ENCODE measurements at regions not wholly inside any gene's neighbourhood (a gene's known extent, or its start where the extent isn't known, plus 50 kb on each side); places are given as distances from the start of the nearest gene placed in this dataset.

DNA sequence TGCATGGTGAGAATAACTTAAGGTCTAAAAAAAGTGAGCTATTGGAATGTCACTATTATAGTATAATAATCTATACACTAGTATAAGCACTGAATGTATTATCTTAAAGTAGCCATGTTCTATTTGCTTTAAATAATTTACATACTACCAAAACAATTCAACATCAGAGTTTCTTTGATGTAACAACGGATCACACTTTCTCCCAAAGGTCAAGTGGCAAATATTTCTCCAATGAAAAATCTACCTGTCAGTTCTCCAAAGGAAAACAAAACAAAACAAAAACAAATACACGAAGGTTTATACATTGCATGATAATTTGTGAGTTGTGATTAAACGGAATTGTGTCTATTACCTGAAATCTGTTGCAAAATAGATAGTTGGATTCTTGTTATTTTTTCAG, 581.4 kb downstream of the USP25 start:
- DNase-seq = no peak

DNA sequence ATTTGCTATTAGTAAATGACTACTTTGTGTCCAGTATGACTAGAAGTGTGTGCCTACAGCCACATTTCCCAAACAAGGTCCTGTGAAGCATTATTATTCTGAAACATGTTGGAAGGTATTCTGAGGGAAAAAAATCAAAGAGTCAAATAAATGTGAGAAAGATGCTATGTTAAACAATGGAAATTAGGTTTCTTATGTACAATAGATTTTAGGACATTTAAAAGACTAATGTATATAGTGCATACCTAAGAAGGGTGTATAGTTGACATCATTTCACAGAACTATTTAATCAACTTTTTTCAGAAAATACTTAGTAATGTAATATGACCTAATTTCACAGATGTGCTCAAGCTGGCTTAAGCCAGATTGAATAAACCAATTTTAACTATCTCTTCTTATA, 582.5 kb downstream of the USP25 start:
- no peak for DNase-seq

DNA sequence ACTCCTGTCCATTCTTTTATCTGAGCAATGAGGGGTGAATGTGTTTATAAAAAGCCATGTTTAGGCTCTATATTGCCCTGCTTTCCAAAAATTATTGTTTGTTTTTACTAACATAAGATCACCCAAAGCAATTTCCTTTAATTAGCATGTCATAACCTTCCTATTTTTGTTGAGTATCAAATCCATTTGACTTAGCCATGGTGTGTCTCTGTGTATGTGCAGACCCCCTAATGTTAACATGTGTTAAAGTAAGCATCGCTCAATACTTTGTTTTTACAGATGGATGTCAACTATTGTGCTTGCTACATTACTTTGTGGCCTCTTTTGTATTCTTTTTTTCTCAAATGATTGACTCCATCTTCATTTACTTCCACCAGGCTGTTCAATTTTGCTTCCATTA, 585.4 kb downstream of the USP25 start:
- DNase-seq = no peak

DNA sequence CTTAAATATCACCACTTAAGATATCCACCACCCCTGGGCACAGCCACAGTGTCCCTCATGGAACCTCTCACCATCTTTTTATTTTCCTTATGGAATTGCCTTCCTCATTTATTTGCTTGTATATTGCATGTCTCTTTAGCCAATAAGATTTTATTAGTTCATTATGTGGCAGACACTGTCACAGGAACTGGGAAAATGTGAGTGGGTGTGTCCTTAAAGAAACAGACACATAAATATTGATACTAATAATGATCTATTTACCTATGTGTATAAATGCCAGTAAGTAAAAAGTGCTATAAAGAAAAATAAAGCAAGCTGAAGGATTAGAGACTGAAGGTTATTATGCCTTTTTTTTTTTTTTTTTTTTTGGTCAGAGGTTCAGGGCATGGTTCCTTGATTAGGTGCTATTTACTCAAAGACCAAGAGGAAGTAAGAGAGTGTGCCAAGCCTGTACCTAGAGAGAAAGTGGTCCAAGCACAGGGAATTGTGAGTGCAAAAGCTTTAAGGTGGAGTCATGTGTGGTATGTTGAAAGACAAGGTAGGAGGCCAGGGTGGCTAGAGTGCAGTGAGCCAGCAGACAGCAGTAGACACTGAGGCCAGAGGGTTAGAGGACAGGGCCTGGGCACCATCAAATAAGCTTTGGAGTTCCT, 589.0 kb downstream of the USP25 start:
- no peak for DNase-seq

DNA sequence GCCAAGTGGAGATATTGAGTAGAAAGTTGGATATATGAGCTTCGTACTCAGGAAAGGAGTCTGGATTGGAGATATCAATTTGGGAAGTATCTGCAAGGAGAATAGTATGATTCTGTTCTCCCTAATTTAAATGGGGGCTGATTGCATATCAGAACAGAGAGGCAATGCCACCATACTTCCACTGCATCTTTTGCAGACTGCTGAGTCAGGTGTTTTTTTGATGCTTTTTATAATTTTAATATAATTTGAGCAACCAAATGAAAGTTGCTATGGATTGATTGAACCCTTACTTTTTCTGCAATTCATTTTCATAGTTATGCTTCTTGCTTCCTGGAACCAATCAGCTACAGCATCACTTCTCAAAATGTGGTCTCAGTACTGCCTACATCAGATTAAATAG, 590.3 kb downstream of the USP25 start:
- no peak for DNase-seq

DNA sequence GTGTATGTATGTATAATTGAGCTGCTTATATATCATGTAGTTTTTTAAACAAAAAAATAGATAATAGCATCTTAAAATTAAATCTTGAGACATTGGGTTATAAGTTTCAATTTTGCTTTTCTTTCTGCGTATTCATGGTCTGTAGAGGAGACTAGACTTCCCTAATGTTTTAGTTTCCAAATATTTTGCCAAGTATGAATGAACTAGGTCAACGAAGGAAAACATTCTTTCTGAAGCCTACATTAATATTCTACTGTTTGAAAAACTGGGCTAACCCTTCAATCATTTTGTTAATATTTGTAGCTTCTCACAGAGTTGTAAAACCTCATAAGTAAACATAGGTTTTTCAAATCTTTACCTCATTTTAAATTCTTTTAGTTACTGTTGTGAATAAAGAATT, 592.7 kb downstream of the USP25 start:
- DNase-seq = no peak

DNA sequence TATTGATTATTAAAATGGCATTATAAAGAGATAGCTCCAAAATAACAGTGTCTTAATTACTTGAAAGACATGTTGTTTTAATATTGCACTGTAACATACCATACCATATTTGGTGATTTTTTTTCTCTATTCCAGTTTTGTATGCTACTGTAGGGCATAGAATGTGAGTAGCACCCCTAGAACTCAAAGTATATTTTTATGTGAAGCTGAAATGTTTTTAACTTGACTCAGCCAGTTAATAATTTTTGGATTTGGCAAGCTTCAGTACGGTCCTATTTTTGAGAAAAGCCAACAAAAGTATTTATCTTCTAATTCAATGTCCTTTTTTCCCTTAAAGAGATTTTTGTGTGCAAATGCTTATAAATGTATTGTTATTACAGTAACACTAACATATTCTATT, 593.8 kb downstream of the USP25 start:
- DNase-seq = no peak

DNA sequence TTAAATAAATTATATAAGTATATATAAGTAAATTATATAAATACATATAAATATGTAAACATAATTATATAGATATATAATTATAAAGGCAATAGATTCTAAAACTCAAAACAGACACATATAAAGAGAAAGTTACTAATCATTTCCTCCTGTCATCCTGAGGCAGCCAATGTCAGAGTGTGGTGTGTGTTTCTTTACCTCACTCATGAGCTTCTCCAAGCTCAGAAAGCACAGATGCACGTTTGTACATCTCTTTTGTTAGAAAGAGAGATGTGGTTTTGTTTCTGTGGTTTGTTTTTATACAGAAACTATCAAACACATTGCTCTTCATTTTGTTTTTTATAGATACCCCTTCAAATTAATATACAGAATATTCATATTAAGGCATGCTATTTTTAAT, 594.8 kb downstream of the USP25 start:
- no peak for DNase-seq

DNA sequence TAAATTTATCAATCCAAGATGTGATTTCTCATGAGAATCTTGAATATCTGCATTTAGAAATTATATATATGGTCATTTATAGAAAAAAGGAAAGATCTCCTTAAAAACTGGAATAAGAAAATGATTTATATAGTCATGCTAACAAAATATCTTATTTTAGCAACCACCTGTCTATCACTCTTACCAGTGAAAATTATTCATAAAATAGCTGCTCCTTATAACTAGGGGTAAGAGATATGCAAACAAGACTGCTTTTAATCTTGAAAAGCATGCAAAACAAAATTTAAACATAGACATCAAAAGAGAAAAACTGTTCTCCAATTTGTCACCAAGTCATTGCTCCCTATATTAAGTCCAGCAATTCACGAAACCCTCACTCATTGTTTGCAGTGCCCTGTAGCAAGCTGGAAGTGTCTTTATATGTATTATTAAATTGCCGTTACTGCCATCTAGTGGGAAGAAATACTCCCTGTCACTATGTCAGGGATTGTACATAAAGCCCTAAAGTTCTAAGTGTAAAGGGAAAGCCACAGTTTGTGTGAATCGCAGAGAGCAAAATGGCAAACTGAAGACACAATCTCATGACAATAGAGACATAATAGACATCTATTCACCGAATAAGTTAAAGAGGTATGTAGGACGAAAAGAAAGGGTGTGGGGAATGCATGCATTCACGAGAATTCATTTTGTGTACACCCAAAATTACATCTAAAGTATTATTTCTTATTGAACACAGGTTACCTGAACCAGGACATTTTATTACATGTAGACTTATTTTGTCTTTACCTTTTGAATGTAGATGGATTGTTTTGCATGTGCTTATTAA, 600.5 kb downstream of the USP25 start:
- DNase-seq = peak in 1 of 2 donors; percentile 2

DNA sequence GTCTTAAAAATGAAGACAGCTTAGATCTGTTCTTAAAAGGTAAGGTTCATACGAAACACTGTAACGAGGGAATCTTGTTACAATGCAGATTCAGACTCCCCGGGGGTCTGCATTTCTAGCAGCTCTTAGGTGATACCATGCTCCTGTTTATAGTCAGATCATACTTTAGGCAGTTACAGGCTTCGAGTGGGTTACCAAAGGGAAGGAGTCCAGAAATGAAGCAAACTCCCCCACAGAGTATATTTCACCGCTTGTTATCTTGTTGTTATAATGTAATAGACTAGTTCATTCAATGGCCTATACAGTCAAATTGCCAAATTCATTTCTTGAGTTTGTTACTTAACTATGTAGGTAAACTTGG, 601.1 kb downstream of the USP25 start:
- no peak for DNase-seq

DNA sequence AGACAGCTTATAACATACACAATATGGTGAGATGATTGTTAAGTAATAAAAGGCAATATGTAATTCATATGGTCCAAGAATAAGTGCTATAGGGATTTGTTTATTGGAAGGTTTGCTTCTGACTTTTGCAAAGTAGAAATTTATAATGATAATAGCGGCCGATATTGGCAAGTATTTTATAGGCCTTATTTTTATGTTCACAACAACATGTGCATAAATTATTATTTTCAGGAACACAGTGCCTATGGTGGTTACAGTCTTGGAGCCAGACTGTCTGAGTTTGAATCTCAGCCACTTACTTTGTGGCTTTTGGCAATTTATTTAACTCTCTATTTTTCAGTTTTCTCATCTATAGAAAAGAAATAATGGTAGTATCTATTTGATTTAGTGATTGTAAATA, 607.5 kb downstream of the USP25 start:
- DNase-seq = no peak

DNA sequence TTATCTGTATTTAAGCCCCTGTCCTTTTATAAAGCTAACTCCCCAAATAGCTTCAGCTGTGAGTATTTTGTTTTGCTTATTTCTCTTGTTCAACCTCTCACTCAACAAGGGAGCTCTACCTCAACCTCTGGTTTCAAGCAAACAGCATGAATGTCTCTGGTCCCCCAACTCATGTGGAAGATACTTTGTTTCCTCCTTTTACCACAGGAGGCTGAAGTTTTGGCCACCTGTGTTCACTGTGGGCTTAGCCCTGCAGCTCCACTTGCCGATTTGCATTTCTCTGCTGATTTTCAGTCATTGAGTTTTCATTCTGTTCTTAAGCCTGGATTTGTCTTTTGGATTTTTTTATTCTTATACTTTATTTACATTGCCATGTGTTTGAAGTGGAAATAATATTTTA, 613.1 kb downstream of the USP25 start:
- DNase-seq = no peak

DNA sequence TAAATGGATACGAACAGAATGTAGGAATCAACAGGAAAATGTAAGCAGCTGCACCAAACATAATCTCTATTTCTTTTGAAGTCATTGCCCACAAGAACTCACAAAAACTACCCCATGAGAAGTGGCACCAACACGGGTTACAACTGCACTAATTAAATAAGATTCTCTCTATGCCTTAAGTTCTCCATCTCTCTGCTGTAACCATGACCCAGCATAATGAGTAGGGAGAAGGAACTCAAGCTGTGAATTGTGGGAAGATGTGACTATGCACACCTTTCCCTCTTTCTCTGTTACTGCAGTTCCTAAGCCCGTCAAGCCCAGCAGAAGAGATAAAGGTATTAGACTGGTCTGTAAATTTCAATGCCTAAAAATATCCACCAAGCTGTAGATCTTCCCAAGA, 614.0 kb downstream of the USP25 start:
- DNase-seq = no peak

DNA sequence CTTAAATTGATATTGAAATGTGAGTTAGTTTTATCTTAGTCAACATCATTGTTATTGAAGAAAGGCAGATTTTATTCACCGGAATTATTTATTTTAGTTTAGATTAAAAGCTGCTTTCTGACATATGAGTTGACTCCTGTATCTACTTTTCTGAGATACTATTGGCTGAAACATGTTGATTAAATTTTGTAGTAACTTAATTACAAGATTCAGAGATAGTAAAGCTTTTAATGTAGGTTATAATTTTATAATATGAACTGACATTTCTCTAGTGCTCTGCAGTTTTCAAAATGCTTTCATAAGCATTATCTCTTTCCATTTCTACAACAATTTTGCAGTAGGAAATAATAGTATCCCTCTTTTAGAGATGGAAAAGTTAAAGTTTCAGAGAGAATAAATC, 616.0 kb downstream of the USP25 start:
- DNase-seq = no peak

DNA sequence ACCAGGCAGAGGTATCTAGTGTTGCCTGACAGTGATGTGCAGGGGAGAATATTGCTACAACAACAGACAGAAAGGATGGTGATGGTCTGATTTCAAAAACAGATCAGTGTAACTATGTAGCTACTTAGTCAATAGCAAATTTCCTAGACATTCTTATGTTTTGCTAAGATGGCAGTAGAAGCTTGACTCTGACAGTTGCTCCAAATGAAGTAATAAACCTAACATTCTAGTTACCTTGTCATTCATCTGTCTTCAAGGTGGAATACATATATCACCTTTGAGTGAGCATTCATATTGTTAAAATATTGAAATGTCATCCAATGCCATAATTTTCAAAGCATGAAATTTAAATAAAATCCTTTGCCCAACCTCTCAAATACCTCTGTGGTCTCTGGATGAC, 617.4 kb downstream of the USP25 start:
- no peak for DNase-seq

DNA sequence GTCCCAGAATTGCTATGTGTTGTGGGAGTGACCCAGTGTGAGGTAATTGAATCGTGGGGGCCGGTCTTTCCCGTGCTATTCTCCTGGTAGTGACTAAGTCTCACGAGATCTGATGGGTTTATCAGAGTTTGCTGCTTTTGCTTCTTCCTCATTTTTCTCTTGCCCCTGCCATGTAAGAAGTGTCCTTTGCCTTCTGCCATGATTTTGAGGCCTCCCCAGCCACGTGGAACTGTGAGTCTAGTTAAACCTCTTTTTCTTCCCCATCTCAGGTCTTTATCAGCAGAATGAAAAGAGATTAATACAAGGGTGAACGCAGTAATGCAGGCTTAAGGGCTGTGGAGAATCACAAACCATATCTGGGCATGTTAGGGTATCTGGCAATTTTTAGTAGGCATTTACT, 624.0 kb downstream of the USP25 start:
- DNase-seq = no peak

DNA sequence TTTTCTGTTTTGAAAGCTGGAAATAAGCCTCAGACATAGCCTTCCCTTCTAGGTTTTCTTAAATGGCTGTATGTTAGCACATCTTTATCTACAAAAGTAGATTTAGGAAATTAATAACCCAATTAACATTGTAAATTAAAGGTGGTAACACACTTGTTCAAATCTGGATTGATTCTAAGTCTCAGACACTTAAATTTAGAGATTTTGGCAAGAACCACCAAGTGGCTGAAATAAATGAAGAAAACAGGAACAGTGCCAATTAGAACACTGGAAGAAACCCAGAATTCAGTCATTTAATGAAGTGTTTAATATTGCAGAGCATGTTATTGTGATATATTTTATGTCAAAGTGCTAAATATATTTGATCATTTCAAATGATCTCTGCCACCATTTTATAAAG, 628.2 kb downstream of the USP25 start:
- no peak for DNase-seq

DNA sequence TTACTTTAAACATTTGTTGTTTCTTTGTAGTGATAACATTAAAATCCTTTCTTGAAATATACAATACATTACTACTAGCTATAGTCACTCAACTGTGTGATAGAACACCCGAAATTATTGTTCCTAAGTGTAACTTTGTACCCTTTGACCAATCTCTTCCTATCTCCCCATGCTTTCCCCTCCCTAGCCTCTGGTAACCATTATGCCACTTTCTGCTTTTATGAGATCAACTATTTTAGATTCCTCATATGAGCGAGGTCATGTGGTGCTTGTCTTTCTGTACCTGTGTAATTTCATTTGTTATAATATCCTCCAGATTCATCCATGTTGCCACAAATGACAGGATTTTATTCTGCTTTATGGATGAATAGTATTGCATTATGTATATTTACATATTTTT, 629.0 kb downstream of the USP25 start:
- no peak for DNase-seq

DNA sequence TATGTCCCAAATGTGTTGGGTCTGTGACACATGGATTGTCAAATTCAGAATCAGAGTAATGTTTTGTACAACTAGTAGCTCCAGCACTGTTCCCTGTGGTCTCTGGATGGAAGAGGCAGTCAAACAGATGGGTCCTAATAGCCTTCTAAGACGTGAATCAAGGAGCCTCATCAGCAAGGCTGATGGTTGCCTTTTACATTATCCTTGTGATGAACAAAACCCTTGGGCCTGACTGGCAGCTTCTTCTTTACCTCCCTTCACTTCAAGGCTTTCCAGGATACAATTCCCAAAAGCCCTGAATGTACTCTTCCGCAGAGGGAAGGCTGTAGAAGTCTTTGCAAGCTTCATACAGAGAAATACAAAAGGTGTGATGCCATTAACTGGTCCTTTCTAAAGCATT, 633.3 kb downstream of the USP25 start:
- no peak for DNase-seq

DNA sequence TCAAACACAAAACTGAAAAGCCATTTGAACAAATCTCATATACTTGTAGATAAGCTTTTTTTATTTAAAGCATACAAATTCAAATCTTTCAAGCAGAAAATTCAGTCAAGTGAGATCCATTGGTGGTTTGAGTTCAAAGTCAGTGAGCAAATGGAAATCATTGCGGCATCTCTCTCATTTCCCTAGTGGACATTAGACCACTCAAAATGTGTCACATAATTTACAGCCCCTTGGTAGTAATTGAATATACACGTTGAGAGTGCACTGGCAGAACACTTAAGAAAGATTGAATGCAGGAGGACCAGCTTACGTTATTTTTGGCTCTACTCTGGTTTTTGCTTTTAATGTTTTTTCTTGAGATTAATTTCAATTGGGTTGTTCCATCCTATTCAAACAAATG, 633.7 kb downstream of the USP25 start:
- DNase-seq = no peak

DNA sequence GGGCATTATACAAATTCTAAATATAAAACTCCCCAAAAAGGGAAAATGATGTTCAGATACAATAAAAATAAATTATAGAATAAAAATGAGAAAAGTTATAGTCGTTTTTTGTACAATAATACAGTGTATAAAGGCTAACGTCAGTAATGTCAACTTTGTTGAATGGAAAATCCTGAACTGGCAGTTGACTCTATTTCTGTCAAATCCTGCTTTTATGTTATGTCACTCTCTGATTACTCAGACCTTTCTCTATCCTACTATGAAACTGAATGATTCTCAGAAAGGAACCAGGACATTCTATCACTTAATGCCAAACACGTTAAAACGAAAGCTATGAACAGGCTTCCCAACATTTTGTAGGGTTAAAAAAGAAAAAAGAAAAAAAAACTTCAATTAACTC, 636.4 kb downstream of the USP25 start:
- DNase-seq = no peak

DNA sequence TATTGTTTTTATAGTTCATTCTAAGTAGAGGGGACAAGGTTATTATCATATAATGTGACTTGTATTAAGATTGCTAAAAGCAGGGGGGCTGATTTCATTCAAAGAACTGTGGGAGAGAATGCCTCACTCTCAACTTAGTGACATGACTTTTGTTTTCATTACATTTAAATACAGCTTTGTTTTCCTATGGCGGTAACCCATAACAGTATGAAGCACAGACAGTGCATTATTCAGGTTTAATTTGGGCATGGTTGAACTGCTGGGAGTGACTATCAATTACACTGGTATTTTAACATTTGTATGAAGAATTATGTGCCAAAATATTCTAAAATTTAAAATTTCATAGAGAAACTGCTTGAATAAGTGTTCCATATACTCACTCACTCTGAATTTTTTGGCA, 637.3 kb downstream of the USP25 start:
- DNase-seq = no peak

DNA sequence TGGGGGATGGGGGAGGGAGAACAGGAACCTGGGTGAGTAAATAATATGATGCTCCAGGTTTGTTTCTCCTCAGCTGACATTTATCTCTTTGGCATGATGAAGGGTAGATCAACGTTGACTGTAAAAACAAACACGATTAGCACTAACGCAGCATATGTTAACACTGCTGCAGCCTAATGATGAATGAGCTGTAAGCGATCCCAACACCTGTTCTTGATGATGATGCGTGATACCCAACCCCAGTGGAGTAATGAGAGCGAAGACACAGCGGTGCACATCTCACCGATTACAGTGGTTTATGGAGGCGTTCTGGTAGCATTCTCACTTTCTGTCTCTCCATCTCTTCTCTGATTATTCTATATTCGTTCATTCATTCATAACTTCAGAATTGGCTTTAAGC, 640.4 kb downstream of the USP25 start:
- no peak for DNase-seq

DNA sequence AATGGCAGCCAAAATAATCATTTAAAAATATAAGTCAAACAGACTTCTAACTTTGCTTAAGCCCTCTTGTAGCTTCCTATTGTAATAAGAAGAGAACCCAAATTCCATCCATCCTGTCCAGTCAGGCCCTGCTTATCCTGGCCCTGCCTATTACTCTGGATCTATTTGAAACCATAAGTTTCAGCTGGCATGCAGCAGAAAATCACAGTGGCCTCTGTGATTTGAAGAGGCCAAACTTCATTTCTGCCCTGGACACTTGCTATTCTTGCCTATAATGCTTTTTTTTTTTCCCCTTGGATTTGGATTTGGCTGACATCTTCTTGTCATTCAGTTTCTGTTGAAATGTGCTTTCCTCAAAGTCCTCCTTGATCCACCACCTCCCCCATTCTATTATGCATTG, 642.8 kb downstream of the USP25 start:
- no peak for DNase-seq

DNA sequence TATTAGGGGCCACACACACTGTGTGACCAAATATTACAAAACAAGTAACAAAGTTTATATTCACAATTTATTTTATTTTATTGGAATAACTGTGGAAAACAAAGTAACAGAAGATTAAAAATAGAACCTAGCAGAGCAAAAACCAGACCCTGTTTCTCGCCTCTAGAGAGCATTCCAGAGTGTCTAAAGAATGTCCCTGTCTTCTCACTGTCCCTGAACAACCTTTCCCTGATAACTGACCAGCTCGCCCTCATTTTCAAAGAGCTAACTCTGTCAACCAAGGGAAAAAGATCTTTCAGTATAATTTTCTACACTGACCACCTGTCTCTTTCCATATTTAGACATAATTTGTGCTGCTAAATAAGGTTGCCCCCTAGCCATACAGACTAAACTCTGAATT, 646.9 kb downstream of the USP25 start:
- DNase-seq = no peak
